Left ventricle myocardium inferior (tissue), 1 donor: ENCODE measurements at regions not wholly inside any gene's neighbourhood (a gene's known extent, or its start where the extent isn't known, plus 50 kb on each side); places are given as distances from the start of the nearest gene placed in this dataset.

Experiments
- DNase-seq: peaks from one replicate; pipeline ENCODE4 v3.0.0-alpha.2; 2020
- H3K27ac ChIP-seq: fragments of 200-600 bp; replicated peaks from 2 replicates; pipeline ENCODE4 v1.8.0; 2021
- H3K27me3 ChIP-seq: fragments of 200-600 bp; 2 replicates; pipeline ENCODE4 v1.8.0; 2021; ENCODE audit warnings: low read depth
- H3K36me3 ChIP-seq: fragments of 200-600 bp; 2 replicates; pipeline ENCODE4 v1.8.0; 2021
- H3K4me1 ChIP-seq: fragments of 200-600 bp; 2 replicates; pipeline ENCODE4 v1.8.0; 2021
- H3K4me3 ChIP-seq: fragments of 200-600 bp; 2 replicates; pipeline ENCODE4 v1.8.0; 2021; ENCODE audit warnings: mild to moderate bottlenecking, moderate library complexity
- H3K9me3 ChIP-seq: fragments of 200-600 bp; replicated peaks from 2 replicates; pipeline ENCODE4 v1.8.0; 2021
- intact Hi-C: fragments of 100-400 bp; cut with micrococcal nuclease; formaldehyde crosslinking; loops from one replicate; pipeline ENCODE4 v1.11.0; 2022
- TF ChIP-seq, protein P1 (sequence below): fragments of 200-600 bp; IDR thresholded peaks from 2 replicates; pipeline ENCODE4 v1.8.0; 2021; ENCODE audit warnings: antibody characterized with exemption, mild to moderate bottlenecking, borderline replicate concordance
- donor health status: DM: no; HTN: yes; CAD: no; lungs with severe emphysema.

GRCh38 chr9:20042128-20042711, 253.4 kb upstream of the SLC24A2 start:
- intact Hi-C loops: no loop called here
- Histone ChIP-seq H3K9me3 (no peaks in the 10 kb centered on the region), H3K36me3 (no peaks in the 10 kb centered on the region), H3K27me3 (no peaks in the 10 kb centered on the region), H3K4me1 (peaks cover 16% of the 10 kb centered on the region), H3K27ac (no peak overlapping the region), H3K4me3 (no peak overlapping the region)
- TF ChIP-seq, protein P1, sequence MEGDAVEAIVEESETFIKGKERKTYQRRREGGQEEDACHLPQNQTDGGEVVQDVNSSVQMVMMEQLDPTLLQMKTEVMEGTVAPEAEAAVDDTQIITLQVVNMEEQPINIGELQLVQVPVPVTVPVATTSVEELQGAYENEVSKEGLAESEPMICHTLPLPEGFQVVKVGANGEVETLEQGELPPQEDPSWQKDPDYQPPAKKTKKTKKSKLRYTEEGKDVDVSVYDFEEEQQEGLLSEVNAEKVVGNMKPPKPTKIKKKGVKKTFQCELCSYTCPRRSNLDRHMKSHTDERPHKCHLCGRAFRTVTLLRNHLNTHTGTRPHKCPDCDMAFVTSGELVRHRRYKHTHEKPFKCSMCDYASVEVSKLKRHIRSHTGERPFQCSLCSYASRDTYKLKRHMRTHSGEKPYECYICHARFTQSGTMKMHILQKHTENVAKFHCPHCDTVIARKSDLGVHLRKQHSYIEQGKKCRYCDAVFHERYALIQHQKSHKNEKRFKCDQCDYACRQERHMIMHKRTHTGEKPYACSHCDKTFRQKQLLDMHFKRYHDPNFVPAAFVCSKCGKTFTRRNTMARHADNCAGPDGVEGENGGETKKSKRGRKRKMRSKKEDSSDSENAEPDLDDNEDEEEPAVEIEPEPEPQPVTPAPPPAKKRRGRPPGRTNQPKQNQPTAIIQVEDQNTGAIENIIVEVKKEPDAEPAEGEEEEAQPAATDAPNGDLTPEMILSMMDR: no peak
- no peak for DNase-seq

DNA sequence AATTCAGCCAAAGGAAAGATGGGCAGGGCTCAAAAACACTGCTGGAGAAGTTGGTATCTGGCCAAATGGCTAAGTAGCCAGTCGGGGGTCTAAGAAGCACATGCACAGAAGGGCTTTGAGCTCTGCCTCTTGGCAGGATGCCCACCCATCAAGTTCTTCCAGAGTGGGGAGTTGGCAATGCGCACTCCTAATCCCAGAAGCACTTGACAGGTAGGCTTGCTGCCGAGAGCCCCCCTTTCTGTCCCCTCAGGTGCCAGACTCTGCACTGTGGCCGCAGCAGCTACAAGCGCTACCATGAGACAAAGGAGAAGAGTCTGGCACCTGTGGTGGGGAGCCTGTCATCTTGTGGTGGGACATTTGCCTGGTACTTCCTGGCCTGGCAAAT, 252.9 kb upstream of the SLC24A2 start:
- DNase-seq: no peak
- H3K27me3 ChIP-seq: no peaks in the 10 kb centered on the region
- TF ChIP-seq, protein P1: no peak
- no peaks in the 10 kb centered on the region for H3K36me3 ChIP-seq
- H3K27ac ChIP-seq: no peak overlapping the region
- H3K9me3 ChIP-seq: no peaks in the 10 kb centered on the region
- H3K4me3 ChIP-seq: no peak overlapping the region
- intact Hi-C loops: no loop called here
- peaks cover 16% of the 10 kb centered on the region for H3K4me1 ChIP-seq

GRCh38 chr9:20040991-20041696, 252.3 kb upstream of the SLC24A2 start:
- DNase-seq: no peak
- intact Hi-C loops: no loop called here
- no peak overlapping the region for H3K27ac ChIP-seq
- H3K4me1 ChIP-seq: peaks cover 16% of the 10 kb centered on the region
- H3K9me3 ChIP-seq: no peaks in the 10 kb centered on the region
- H3K36me3 ChIP-seq: no peaks in the 10 kb centered on the region
- no peaks in the 10 kb centered on the region for H3K27me3 ChIP-seq
- H3K4me3 ChIP-seq: no peak overlapping the region
- TF ChIP-seq, protein P1: no peak

DNA sequence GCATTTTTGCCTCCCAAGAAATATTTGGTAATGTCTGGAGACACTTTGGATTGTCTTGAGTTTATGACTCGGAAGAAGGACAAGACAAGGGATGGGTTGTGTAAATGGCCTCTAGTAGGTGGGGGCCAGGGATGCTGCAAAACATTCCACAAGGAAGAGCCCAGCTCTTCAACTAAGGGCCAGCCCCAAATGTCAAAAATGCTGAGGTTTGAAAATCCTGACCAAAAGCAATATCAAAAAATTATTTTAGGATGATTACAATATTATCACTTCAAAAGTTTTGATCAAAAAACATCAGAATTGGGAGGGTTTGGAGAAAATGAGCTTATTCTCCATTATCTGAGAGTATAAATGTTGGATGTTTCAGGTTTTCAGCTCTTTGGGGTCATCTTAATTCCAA, 248.9 kb upstream of the SLC24A2 start:
- TF ChIP-seq, protein P1: no peak

DNA sequence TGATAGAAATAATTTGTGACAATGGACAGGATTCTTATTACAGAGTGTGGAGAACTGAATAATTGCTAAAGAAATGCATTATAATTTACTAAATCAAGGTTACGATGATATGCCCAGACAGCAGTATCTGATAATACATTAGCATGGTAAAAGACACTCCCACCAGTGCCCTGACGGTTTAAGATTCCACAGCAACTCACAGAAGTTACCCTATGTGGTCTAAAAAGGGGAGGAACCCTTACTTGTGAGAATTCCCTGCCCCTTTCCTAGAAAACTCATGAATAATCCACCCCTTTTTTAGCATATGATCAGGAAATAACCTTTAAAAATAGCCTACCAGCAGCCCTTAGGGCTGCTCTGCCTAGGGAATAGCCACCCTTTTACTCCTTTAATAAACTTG, 244.7 kb upstream of the SLC24A2 start:
- Histone ChIP-seq H3K27ac (peak overlapping the region; percentile 81), H3K27me3 (no peaks in the 10 kb centered on the region), H3K4me1 (peaks cover 32% of the 10 kb centered on the region), H3K4me3 (no peak overlapping the region), H3K9me3 (no peaks in the 10 kb centered on the region), H3K36me3 (no peaks in the 10 kb centered on the region)
- TF ChIP-seq, protein P1: no peak
- no peak for DNase-seq
- intact Hi-C loops: no loop called here

More for the DNA sequence above, 248.9 kb upstream of the SLC24A2 start:
- no peak overlapping the region for H3K4me3 ChIP-seq
- no peak for DNase-seq
- intact Hi-C loops: no loop called here
- no peaks in the 10 kb centered on the region for H3K36me3 ChIP-seq
- no peak overlapping the region for H3K27ac ChIP-seq
- no peaks in the 10 kb centered on the region for H3K27me3 ChIP-seq
- H3K9me3 ChIP-seq: no peaks in the 10 kb centered on the region
- H3K4me1 ChIP-seq: peaks cover 30% of the 10 kb centered on the region
